ENCODE measurements at regions not wholly inside any gene's neighbourhood (a gene's known extent, or its start where the extent isn't known, plus 50 kb on each side); places are given as distances from the start of the nearest gene placed in this dataset.

DNA sequence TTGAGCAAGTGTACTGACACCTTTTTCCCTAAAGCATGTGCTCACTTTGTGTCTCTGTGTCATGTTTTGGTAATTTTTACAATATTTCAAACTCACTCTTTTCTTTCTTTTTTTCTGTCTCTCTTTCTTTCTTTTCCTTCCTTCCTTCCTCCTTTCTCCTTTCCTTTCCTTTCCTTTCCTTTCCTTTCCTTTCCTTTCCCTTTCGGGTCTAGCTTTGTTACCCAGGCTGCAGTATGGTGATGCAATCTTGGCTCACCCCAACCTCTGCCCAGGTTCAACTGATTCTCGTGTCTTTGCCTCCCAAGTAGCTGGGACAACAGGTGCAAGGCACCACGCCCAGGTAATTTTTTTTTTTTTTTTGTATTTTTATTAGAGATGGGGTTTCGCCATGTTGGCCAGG is 60.4 kb upstream of the TINAGL1 start:
- no peak for DNase-seq
- Histone ChIP-seq H3K36me3 (replicated peaks in 1 of 2; ENCODE audit: control insufficient read depth in 1 of 2, insufficient read depth in 2 of 2, low read length in 1 of 2) (no peaks in the 10 kb centered on the region), H3K9ac (no peak overlapping the region), H4K20me1 (ENCODE audit: insufficient read depth) (no peaks in the 10 kb centered on the region), H3K4me2 (no peak overlapping the region), H3K27me3 (ENCODE audit: insufficient read depth) (no peaks in the 10 kb centered on the region; the same call in none of the 2 replicates), H3K27ac (ENCODE audit: low read depth in 2 of 2, low read length in 1 of 2) (no peak overlapping the region), H3K4me3 (ENCODE audit: low read depth in 2 of 2, low read length in 1 of 2) (no peak overlapping the region), H3K9me3 (no peaks in the 10 kb centered on the region), H3F3A (replicated peaks; ENCODE audit: insufficient read depth) (no peaks in the 10 kb centered on the region), H2AFZ (ENCODE audit: low read depth) (no peak overlapping the region), H3K79me2 (ENCODE audit: insufficient read depth) (no peaks in the 10 kb centered on the region), H3K9me2 (no peaks in the 10 kb centered on the region), H3K4me1 (ENCODE audit: control insufficient read depth in 1 of 2, insufficient read depth in 2 of 2, low read depth in 1 of 2, low read length in 1 of 2) (no peaks in the 10 kb centered on the region)
- 45% methylated on average over 4 of the region's 4 CpGs for WGBS (ENCODE audit: low lambda C conversion rate)
- TF ChIP-seq NRF1 (IDR thresholded peaks at IDR 0.05; ENCODE audit: low read depth, low read length) = no peak
- TF ChIP-seq, protein P1, sequence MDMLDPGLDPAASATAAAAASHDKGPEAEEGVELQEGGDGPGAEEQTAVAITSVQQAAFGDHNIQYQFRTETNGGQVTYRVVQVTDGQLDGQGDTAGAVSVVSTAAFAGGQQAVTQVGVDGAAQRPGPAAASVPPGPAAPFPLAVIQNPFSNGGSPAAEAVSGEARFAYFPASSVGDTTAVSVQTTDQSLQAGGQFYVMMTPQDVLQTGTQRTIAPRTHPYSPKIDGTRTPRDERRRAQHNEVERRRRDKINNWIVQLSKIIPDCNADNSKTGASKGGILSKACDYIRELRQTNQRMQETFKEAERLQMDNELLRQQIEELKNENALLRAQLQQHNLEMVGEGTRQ (IDR thresholded peaks at IDR 0.05; ENCODE audit: borderline replicate concordance, low read depth, low read length) = no peak
- TF ChIP-seq GATA2 (CRISPR knock-in tag; IDR thresholded peaks at IDR 0.05) = no peak
- TF ChIP-seq, protein P2, sequence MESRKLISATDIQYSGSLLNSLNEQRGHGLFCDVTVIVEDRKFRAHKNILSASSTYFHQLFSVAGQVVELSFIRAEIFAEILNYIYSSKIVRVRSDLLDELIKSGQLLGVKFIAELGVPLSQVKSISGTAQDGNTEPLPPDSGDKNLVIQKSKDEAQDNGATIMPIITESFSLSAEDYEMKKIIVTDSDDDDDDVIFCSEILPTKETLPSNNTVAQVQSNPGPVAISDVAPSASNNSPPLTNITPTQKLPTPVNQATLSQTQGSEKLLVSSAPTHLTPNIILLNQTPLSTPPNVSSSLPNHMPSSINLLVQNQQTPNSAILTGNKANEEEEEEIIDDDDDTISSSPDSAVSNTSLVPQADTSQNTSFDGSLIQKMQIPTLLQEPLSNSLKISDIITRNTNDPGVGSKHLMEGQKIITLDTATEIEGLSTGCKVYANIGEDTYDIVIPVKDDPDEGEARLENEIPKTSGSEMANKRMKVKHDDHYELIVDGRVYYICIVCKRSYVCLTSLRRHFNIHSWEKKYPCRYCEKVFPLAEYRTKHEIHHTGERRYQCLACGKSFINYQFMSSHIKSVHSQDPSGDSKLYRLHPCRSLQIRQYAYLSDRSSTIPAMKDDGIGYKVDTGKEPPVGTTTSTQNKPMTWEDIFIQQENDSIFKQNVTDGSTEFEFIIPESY (IDR thresholded peaks at IDR 0.05; ENCODE audit: borderline replicate concordance, low read depth) = no peak
- POLR2A ChIA-PET = no interaction called here
- CTCF ChIA-PET = interaction anchor here (1.1 kb wide), 1 partner anchor 14 kb away, joined by 4 read pairs; no protein-coding TSS in a partner anchor

DNA sequence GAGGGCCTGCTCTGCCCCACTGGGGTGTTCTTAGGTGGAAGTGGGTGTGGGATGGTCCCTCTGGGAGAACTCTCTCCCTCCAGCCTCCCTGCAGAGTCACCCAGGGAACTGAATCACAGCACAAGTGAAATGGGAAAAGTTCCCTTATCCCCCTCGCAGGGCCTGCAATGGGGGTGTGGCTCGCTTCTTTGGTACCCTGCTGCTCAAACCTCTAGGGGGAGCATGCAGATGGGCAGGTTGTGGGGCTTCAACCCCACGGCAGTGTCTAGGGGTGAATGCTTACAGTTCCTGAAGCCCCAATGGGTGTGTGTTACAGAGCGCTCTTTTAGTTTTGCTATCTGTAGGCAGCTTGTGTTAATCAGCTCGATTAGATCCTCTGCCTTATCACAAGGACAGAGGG is 59.0 kb upstream of the TINAGL1 start:
- TF ChIP-seq RAD21 (IDR thresholded peaks at IDR 0.05; ENCODE audit: low read length) (no peak), GABPA (IDR thresholded peaks at IDR 0.05; ENCODE audit: low read depth) (no peak), JUND (IDR thresholded peaks at IDR 0.05) (no peak), FOXM1 (IDR thresholded peaks at IDR 0.05; ENCODE audit: low read depth) (no peak), TAF1 (IDR thresholded peaks at IDR 0.05; ENCODE audit: borderline replicate concordance, low read depth, low read length) (no peak), RCOR1 (IDR thresholded peaks at IDR 0.05; ENCODE audit: low read length) (no peak), MEF2A (IDR thresholded peaks at IDR 0.05; ENCODE audit: borderline replicate concordance, low read depth) (no peak), GATA2 (CRISPR knock-in tag; IDR thresholded peaks at IDR 0.05) (no peak), EZH2phosphoT487 (IDR thresholded peaks at IDR 0.05; ENCODE audit: borderline replicate concordance, low read depth) (no peak), FOSL2 (IDR thresholded peaks at IDR 0.05; ENCODE audit: borderline replicate concordance, low read depth) (no peak), SIN3A (IDR thresholded peaks at IDR 0.05; ENCODE audit: borderline replicate concordance, low read depth, low read length) (no peak), TEAD4 (IDR thresholded peaks at IDR 0.05; ENCODE audit: borderline replicate concordance, insufficient read depth) (no peak), FOXJ3 (CRISPR knock-in tag; IDR thresholded peaks at IDR 0.05) (no peak)
- TF ChIP-seq, protein P2 (IDR thresholded peaks at IDR 0.05; ENCODE audit: borderline replicate concordance, low read depth) = no peak
- TF ChIP-seq, protein P3, sequence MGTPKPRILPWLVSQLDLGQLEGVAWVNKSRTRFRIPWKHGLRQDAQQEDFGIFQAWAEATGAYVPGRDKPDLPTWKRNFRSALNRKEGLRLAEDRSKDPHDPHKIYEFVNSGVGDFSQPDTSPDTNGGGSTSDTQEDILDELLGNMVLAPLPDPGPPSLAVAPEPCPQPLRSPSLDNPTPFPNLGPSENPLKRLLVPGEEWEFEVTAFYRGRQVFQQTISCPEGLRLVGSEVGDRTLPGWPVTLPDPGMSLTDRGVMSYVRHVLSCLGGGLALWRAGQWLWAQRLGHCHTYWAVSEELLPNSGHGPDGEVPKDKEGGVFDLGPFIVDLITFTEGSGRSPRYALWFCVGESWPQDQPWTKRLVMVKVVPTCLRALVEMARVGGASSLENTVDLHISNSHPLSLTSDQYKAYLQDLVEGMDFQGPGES (IDR thresholded peaks at IDR 0.05; ENCODE audit: low read depth, low read length) = no peak
- TF ChIP-seq, protein P4, sequence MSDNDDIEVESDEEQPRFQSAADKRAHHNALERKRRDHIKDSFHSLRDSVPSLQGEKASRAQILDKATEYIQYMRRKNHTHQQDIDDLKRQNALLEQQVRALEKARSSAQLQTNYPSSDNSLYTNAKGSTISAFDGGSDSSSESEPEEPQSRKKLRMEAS (IDR thresholded peaks at IDR 0.05; ENCODE audit: low read depth) = no peak
- H2AFZ ChIP-seq (ENCODE audit: low read depth) = no peak overlapping the region
- 47% methylated on average over 5 of the region's 5 CpGs for WGBS (ENCODE audit: low lambda C conversion rate)
- H3K36me3 ChIP-seq (replicated peaks in 1 of 2; ENCODE audit: control insufficient read depth in 1 of 2, insufficient read depth in 2 of 2, low read length in 1 of 2) = no peaks in the 10 kb centered on the region
- no peaks in the 10 kb centered on the region for H3F3A ChIP-seq (replicated peaks; ENCODE audit: insufficient read depth)
- no peak for DNase-seq
- no peaks in the 10 kb centered on the region for H3K9me2 ChIP-seq
- no peaks in the 10 kb centered on the region for H3K4me1 ChIP-seq (ENCODE audit: control insufficient read depth in 1 of 2, insufficient read depth in 2 of 2, low read depth in 1 of 2, low read length in 1 of 2)
- H3K9me3 ChIP-seq = no peaks in the 10 kb centered on the region
- POLR2A ChIA-PET = no interaction called here
- no peak overlapping the region for H3K4me2 ChIP-seq
- no peaks in the 10 kb centered on the region for H4K20me1 ChIP-seq (ENCODE audit: insufficient read depth)
- H3K27ac ChIP-seq (ENCODE audit: low read depth in 2 of 2, low read length in 1 of 2) = no peak overlapping the region
- CTCF ChIA-PET = interaction anchor here (1.5 kb wide), 1 partner anchor 31 kb away, joined by 6 read pairs; no protein-coding TSS in a partner anchor
- no peaks in the 10 kb centered on the region for H3K79me2 ChIP-seq (ENCODE audit: insufficient read depth)
- H3K27me3 ChIP-seq (ENCODE audit: insufficient read depth) = no peaks in the 10 kb centered on the region; the same call in 1 of the 2 replicates
- no peak overlapping the region for H3K9ac ChIP-seq
- no peak overlapping the region for H3K4me3 ChIP-seq (ENCODE audit: low read depth in 2 of 2, low read length in 1 of 2)

Measured in SK-N-SH (cell line).